B cell (primary cell): ENCODE measurements at regions not wholly inside any gene's neighbourhood (a gene's known extent, or its start where the extent isn't known, plus 50 kb on each side); places are given as distances from the start of the nearest gene placed in this dataset.

ENCODE experiments used
- ATAC-seq: fragments of 200-7000 bp; cut with Tn5 transposase; one replicate; pipeline ENCODE4 v1.10.0; 2021; ENCODE audit warnings: low read depth, mild to moderate bottlenecking, moderate number of reproducible peaks, moderate library complexity
- CTCF ChIA-PET: fragments of 350-600 bp; sonication (Branson Sonifier 250); formaldehyde crosslinking; loops from one replicate; lab custom pipeline; 2021; ENCODE audit warnings: antibody characterized with exemption, inconsistent platforms; lab: Charles Lee
- POLR2A ChIA-PET: fragments of 350-600 bp; sonication (Branson Sonifier 250); formaldehyde crosslinking; loops from one replicate; lab custom pipeline; 2021; ENCODE audit warnings: antibody characterized with exemption; lab: Charles Lee
- DNase-seq: peaks from one replicate; pipeline ENCODE4 v3.0.0; 2013
- H2AFZ ChIP-seq: 2 replicates; pipeline ENCODE4 v1.6.1; 2012; ENCODE audit warnings: mild to moderate bottlenecking, low read depth, low read length; ENCODE audit not compliant: insufficient read depth, poor library complexity, severe bottlenecking
- H3K27ac ChIP-seq, 2 donors: 1 replicate in 1 of 2; 2 replicates in 1 of 2; pipeline ENCODE4 v1.5.1; 2012 to 2013; ENCODE audit warnings: low read length in 2 of 2, mild to moderate bottlenecking in 2 of 2, moderate library complexity in 1 of 2
- H3K27me3 ChIP-seq, 4 experiments: fragments of 200-600 bp in 1 of 4; sonication (generic) in 1 of 4; replicated peaks in 1 of 4; 1 replicate in 2 of 4; 2 replicates in 2 of 4; pipeline versions ENCODE4 v1.6.1 to v1.7.0; 2013 to 2016; ENCODE audit warnings: low read length in 3 of 4, mild to moderate bottlenecking in 2 of 4, mixed read lengths in 1 of 4, moderate library complexity in 1 of 4; ENCODE audit not compliant: insufficient read depth in 4 of 4, control insufficient read depth in 3 of 4; ENCODE audit errors: control extremely low read depth in 1 of 4
- H3K36me3 ChIP-seq, 2 experiments: replicated peaks in 1 of 2; 1 replicate in 1 of 2; 2 replicates in 1 of 2; pipeline versions ENCODE4 v1.6.1 to v1.7.1; 2013; ENCODE audit warnings: low read length in 1 of 2; ENCODE audit not compliant: insufficient read depth in 2 of 2, control insufficient read depth in 1 of 2; ENCODE audit errors: control extremely low read depth in 1 of 2, extremely low read depth in 1 of 2
- H3K4me1 ChIP-seq, 2 donors: fragments of 200-600 bp in 1 of 2; sonication (generic) in 1 of 2; 1 replicate in 1 of 2; 2 replicates in 1 of 2; pipeline versions ENCODE4 v1.5.1 to v1.6.1; 2013 to 2017; ENCODE audit warnings: low read length in 2 of 2; ENCODE audit not compliant: control insufficient read depth in 2 of 2, insufficient read depth in 2 of 2
- H3K4me2 ChIP-seq: replicated peaks from 2 replicates; pipeline ENCODE3; 2012; ENCODE audit warnings: mild to moderate bottlenecking, low read depth, low read length; ENCODE audit not compliant: poor library complexity, severe bottlenecking
- H3K4me3 ChIP-seq, 5 experiments: fragments of 200-600 bp in 1 of 5; sonication (generic) in 1 of 5; 1 replicate in 3 of 5; 2 replicates in 2 of 5; pipeline versions ENCODE4 v1.5.1 to v1.7.0; 2011 to 2016; ENCODE audit warnings: low read length in 4 of 5, mild to moderate bottlenecking in 4 of 5, low read depth in 2 of 5, control low read depth in 1 of 5, moderate library complexity in 1 of 5; ENCODE audit not compliant: insufficient read depth in 1 of 5; ENCODE audit errors: control extremely low read depth in 1 of 5, extremely low read depth in 1 of 5
- H3K79me2 ChIP-seq: fragments of 200-600 bp; sonication (generic); one replicate; pipeline ENCODE4 v1.6.0; 2016; ENCODE audit warnings: low read length; ENCODE audit not compliant: control insufficient read depth, insufficient read depth
- H3K9ac ChIP-seq: fragments of 200-600 bp; sonication (generic); 2 replicates; pipeline ENCODE4 v1.6.1; 2017; ENCODE audit warnings: mild to moderate bottlenecking, low read length, moderate library complexity
- H3K9me3 ChIP-seq, 3 donors: one replicate each; pipeline versions ENCODE4 v1.6.1 to v1.7.1; 2013; ENCODE audit warnings: low read length in 2 of 3; ENCODE audit not compliant: control insufficient read depth in 2 of 3, insufficient read depth in 1 of 3; ENCODE audit errors: control extremely low read depth in 1 of 3
- H4K20me1 ChIP-seq: 2 replicates; pipeline ENCODE4 v1.6.0; 2012; ENCODE audit warnings: mild to moderate bottlenecking, low read length; ENCODE audit not compliant: insufficient read depth, control insufficient read depth, poor library complexity, severe bottlenecking
- H3K27ac Mint-ChIP-seq: one replicate; pipeline ENCODE4 v1.8.0; 2021; ENCODE audit warnings: mixed read lengths
- H3K27me3 Mint-ChIP-seq: one replicate; pipeline ENCODE4 v1.8.0; 2021; ENCODE audit warnings: mixed read lengths
- H3K4me1 Mint-ChIP-seq: one replicate; pipeline ENCODE4 v1.8.0; 2021; ENCODE audit warnings: mixed read lengths
- H3K4me3 Mint-ChIP-seq: one replicate; pipeline ENCODE4 v1.8.0; 2021; ENCODE audit warnings: mixed read lengths
- H3K9me3 Mint-ChIP-seq: one replicate; pipeline ENCODE4 v1.8.0; 2022; ENCODE audit warnings: mixed read lengths; ENCODE audit not compliant: insufficient read depth
- CTCF ChIP-seq: fragments of 200-600 bp; IDR thresholded peaks from one replicate; pipeline ENCODE4 v1.8.0; 2022; ENCODE audit warnings: antibody characterized with exemption, mild to moderate bottlenecking
- EZH2 ChIP-seq: IDR thresholded peaks from 2 replicates; pipeline ENCODE4 v1.6.1; 2012; ENCODE audit warnings: borderline replicate concordance, low read depth, mild to moderate bottlenecking, moderate library complexity, low read length; ENCODE audit not compliant: insufficient read depth, poor library complexity, severe bottlenecking
- WGBS: methylation state at CpG from one replicate; pipeline ENCODE4 v1.1.5; 2013; ENCODE audit warnings: missing lambda C conversion rate; ENCODE audit not compliant: insufficient coverage; 5-methylcytosine and 5-hydroxymethylcytosine counted together
- intact Hi-C: fragments of 100-400 bp; cut with micrococcal nuclease; formaldehyde crosslinking; loops from one replicate; pipeline ENCODE4 v1.10.0; 2022

GRCh38 chr17:69704935-69705334, 290.4 kb downstream of the MAP2K6 start:
- POLR2A ChIA-PET, result no interaction called here
- intact Hi-C loops, result no loop called here
- TF ChIP-seq EZH2 (no peak), CTCF (no peak)

GRCh38 chr17:69706127-69706526, 291.6 kb downstream of the MAP2K6 start:
- 100% methylated on average over 2 of the region's 2 CpGs for WGBS
- H3K4me1 ChIP-seq, result peaks cover 3 to 6% of the 10 kb centered on the region in 2 donors
- ATAC-seq, result no peak

More at GRCh38 chr17:69704935-69705334, 290.4 kb downstream of the MAP2K6 start:
- Histone ChIP-seq H4K20me1 (no peaks in the 10 kb centered on the region), H3K4me3 (no peak overlapping the region), H3K27me3 (peaks cover 0 to 7% (median 2%) of the 10 kb centered on the region in 4 experiments), H3K79me2 (no peaks in the 10 kb centered on the region), H3K36me3 (no peaks in the 10 kb centered on the region), H3K9ac (no peak overlapping the region), H2AFZ (no peak overlapping the region), H3K4me2 (no peak overlapping the region), H3K27ac (no peak overlapping the region), H3K9me3 (no peaks in the 10 kb centered on the region), H3K4me1 (peaks cover 3 to 6% of the 10 kb centered on the region in 2 donors)
- no peak overlapping the region for H3K27ac Mint-ChIP-seq
- CTCF ChIA-PET, result no interaction called here
- no peak for ATAC-seq
- no CpG with 5 or more reads among the region's 1 CpG for WGBS
- no peak for DNase-seq
- H3K4me1 Mint-ChIP-seq, result peaks cover 11% of the 10 kb centered on the region
- H3K27me3 Mint-ChIP-seq, result peaks cover 7% of the 10 kb centered on the region
- H3K4me3 Mint-ChIP-seq, result no peak overlapping the region
- H3K9me3 Mint-ChIP-seq, result peaks cover 3% of the 10 kb centered on the region

More at GRCh38 chr17:69706127-69706526, 291.6 kb downstream of the MAP2K6 start:
- CTCF ChIA-PET, result no interaction called here
- DNase-seq, result no peak
- Histone ChIP-seq H3K9ac (no peak overlapping the region), H3K4me2 (no peak overlapping the region), H3K4me3 (no peak overlapping the region), H3K9me3 (peaks cover 0 to 1% (median 0%) of the 10 kb centered on the region in 3 donors), H4K20me1 (no peaks in the 10 kb centered on the region), H3K36me3 (no peaks in the 10 kb centered on the region), H3K79me2 (no peaks in the 10 kb centered on the region), H2AFZ (no peak overlapping the region), H3K27ac (no peak overlapping the region), H3K27me3 (peaks cover 0 to 7% (median 2%) of the 10 kb centered on the region in 4 experiments)
- POLR2A ChIA-PET, result no interaction called here
- no peak overlapping the region for H3K4me3 Mint-ChIP-seq
- intact Hi-C loops, result no loop called here
- peaks cover 7% of the 10 kb centered on the region for H3K27me3 Mint-ChIP-seq
- H3K9me3 Mint-ChIP-seq, result no peaks in the 10 kb centered on the region
- H3K27ac Mint-ChIP-seq, result no peak overlapping the region
- peaks cover 11% of the 10 kb centered on the region for H3K4me1 Mint-ChIP-seq
- no peak for TF ChIP-seq EZH2
- TF ChIP-seq CTCF, result no peak
